Glomerular visceral epithelial cell (primary cell): ENCODE measurements at regions not wholly inside any gene's neighbourhood (a gene's known extent, or its start where the extent isn't known, plus 50 kb on each side); places are given as distances from the start of the nearest gene placed in this dataset.
"Not testable (repeated sequence)": the region's sequence is repeated elsewhere in the genome, so short reads cannot be mapped to it uniquely, and the experiment has no call there.

Experiments used
- DNase-seq: peaks from one replicate; pipeline ENCODE4 v3.0.0-alpha.2; 2016; ENCODE audit errors: extremely low spot score

- DNase-seq, result no peak
Measured at GRCh38 chr5:27216367-27216950, 178.1 kb upstream of the CDH9 start.

- no peak for DNase-seq
Measured at GRCh38 chr5:27208051-27208450, 169.7 kb upstream of the CDH9 start.

GRCh38 chr5:27191786-27192510 is 153.6 kb upstream of the CDH9 start:
- no peak for DNase-seq

GRCh38 chr5:27172693-27173092 is 134.3 kb upstream of the CDH9 start:
- DNase-seq, result no peak

GRCh38 chr5:27171761-27172261 is 133.4 kb upstream of the CDH9 start:
- no peak for DNase-seq

- DNase-seq, result no peak
Measured at GRCh38 chr5:27158775-27159174, 120.4 kb upstream of the CDH9 start.

GRCh38 chr5:27158171-27158570 is 119.8 kb upstream of the CDH9 start:
- DNase-seq, result no peak

- no peak for DNase-seq
Measured at GRCh38 chr5:27144456-27144855, 106.1 kb upstream of the CDH9 start.

- no peak for DNase-seq
Measured at GRCh38 chr5:27140831-27141230, 102.4 kb upstream of the CDH9 start.

GRCh38 chr5:27130587-27130986 is 92.2 kb upstream of the CDH9 start:
- no peak for DNase-seq

GRCh38 chr5:27129926-27130325 is 91.5 kb upstream of the CDH9 start:
- no peak for DNase-seq

- DNase-seq, result no peak
Measured at GRCh38 chr5:27125856-27126255, 87.5 kb upstream of the CDH9 start.

- peak; percentile 32 for DNase-seq
Measured at GRCh38 chr5:27124590-27124989, 86.2 kb upstream of the CDH9 start.

GRCh38 chr5:27119736-27120321 is 81.4 kb upstream of the CDH9 start:
- DNase-seq, result not testable (repeated sequence)

- no peak for DNase-seq
Measured at GRCh38 chr5:27103486-27103885, 65.1 kb upstream of the CDH9 start.

- not testable (repeated sequence) for DNase-seq
Measured at GRCh38 chr5:27095761-27096160, 57.4 kb upstream of the CDH9 start.

GRCh38 chr5:27093279-27093678 is 54.9 kb upstream of the CDH9 start:
- DNase-seq, result no peak

- no peak for DNase-seq
Measured at GRCh38 chr5:27091858-27092257, 53.5 kb upstream of the CDH9 start.

- DNase-seq, result not testable (repeated sequence)
Measured at GRCh38 chr5:27088822-27089221, 50.4 kb upstream of the CDH9 start.
